GM12878 (cell line): ENCODE measurements at regions not wholly inside any gene's neighbourhood (a gene's known extent, or its start where the extent isn't known, plus 50 kb on each side); places are given as distances from the start of the nearest gene placed in this dataset.

Experiments used
- ATAC-seq: fragments of 200-7000 bp; cut with Tn5 transposase; 3 replicates; pipeline ENCODE4 v1.9.1; 2020; ENCODE audit warnings: mild to moderate bottlenecking, moderate library complexity
- BruUV-seq: library from RNA; stranded (reverse); fragments of 400-500 nt; replicated peaks from 2 replicates; lab custom pipeline; 2021; lab: Mats Ljungman, UMichigan
- CTCF ChIA-PET: fragments of 300-600 bp; sonication (Branson Sonifier 250); formaldehyde crosslinking; extraction: SDS; loops from one replicate; lab custom pipeline; 2021; ENCODE audit warnings: inconsistent platforms; lab: Yijun Ruan, JAX
- POLR2A ChIA-PET: fragments of 350-600 bp; formaldehyde crosslinking; extraction: SDS; loops from one replicate; lab custom pipeline; 2021; ENCODE audit warnings: inconsistent platforms; lab: Charles Lee
- RAD21 ChIA-PET: fragments of 300-600 bp; sonication (Branson Sonifier 250); formaldehyde crosslinking; loops from one replicate; lab custom pipeline; 2023; ENCODE audit warnings: antibody characterized with exemption; ENCODE audit not compliant: unreplicated experiment; lab: Charles Lee
- SMC1A ChIA-PET: fragments of 300-600 bp; sonication (Branson Sonifier 250); formaldehyde crosslinking; loops from one replicate; lab custom pipeline; 2023; ENCODE audit not compliant: unreplicated experiment, uncharacterized antibody; lab: Charles Lee
- DNase-seq: peaks from one replicate; pipeline ENCODE4 v3.0.0-alpha.2; 2011; ENCODE audit warnings: low read depth, low spot score
- FAIRE-seq: peaks from 3 replicates; lab custom pipeline; 2011; peaks lifted over from hg19 to GRCh38; lab: Jason Lieb, UNC
- H2AFZ ChIP-seq: 2 replicates; pipeline ENCODE4 v1.6.0; 2011; ENCODE audit warnings: low read depth, low read length, control low read depth; ENCODE audit not compliant: control insufficient read depth
- H3K27ac ChIP-seq: 2 replicates; pipeline ENCODE4 v1.5.1; 2011; ENCODE audit warnings: control low read depth; ENCODE audit not compliant: control insufficient read depth, insufficient read depth
- H3K27me3 ChIP-seq, 2 experiments: replicated peaks in 1 of 2; 2 replicates each; pipeline versions ENCODE4 v1.6.0 to v1.6.1; 2011; ENCODE audit warnings: low read length in 1 of 2; ENCODE audit not compliant: control insufficient read depth in 2 of 2, insufficient read depth in 2 of 2
- H3K36me3 ChIP-seq, 2 experiments: 2 replicates each; pipeline ENCODE4 v1.5.1; 2011; ENCODE audit warnings: low read length in 1 of 2; ENCODE audit not compliant: control insufficient read depth in 2 of 2, insufficient read depth in 2 of 2
- H3K4me1 ChIP-seq: 2 replicates; pipeline ENCODE4 v1.6.1; 2011; ENCODE audit warnings: mild to moderate bottlenecking, low read length, moderate library complexity, mixed read lengths; ENCODE audit not compliant: control insufficient read depth, insufficient read depth
- H3K4me2 ChIP-seq: 2 replicates; pipeline ENCODE4 v1.6.0; 2011; ENCODE audit warnings: control low read depth; ENCODE audit not compliant: control insufficient read depth, insufficient read depth
- H3K4me3 ChIP-seq: fragments of 200-600 bp; sonication (generic); 2 replicates; pipeline ENCODE4 v1.5.1; 2016
- H3K79me2 ChIP-seq: 2 replicates; pipeline ENCODE4 v1.6.0; 2011; ENCODE audit warnings: low read length; ENCODE audit not compliant: control insufficient read depth, insufficient read depth
- H3K9ac ChIP-seq: 2 replicates; pipeline ENCODE4 v1.8.0; 2011; ENCODE audit warnings: low read length, control low read depth, mixed read lengths; ENCODE audit not compliant: control insufficient read depth, insufficient read depth
- H3K9me3 ChIP-seq: replicated peaks from 3 replicates; pipeline ENCODE4 v1.5.1; 2011; ENCODE audit warnings: mild to moderate bottlenecking, low read length; ENCODE audit not compliant: control insufficient read depth, insufficient read depth
- H4K20me1 ChIP-seq: 2 replicates; pipeline ENCODE4 v1.6.0; 2011; ENCODE audit not compliant: control insufficient read depth, insufficient read depth
- ATF7 ChIP-seq: fragments of 450-650 bp; IDR thresholded peaks from 2 replicates; pipeline ENCODE4 v1.6.1; 2016; ENCODE audit warnings: low read depth, mild to moderate bottlenecking
- CHD2 ChIP-seq: IDR thresholded peaks from 2 replicates; pipeline ENCODE4 v1.6.1; 2011; ENCODE audit warnings: low read depth, low read length, improper control_type of control experiment, borderline replicate concordance
- NR2F1 ChIP-seq: fragments of 450-650 bp; conservative IDR thresholded peaks from 2 replicates; pipeline ENCODE4 v1.6.1; 2017; ENCODE audit warnings: mild to moderate bottlenecking
- RAD21 ChIP-seq: IDR thresholded peaks from 2 replicates; pipeline ENCODE4 v1.6.1; 2011; ENCODE audit warnings: mild to moderate bottlenecking, low read depth, low read length, moderate library complexity; ENCODE audit not compliant: insufficient read depth
- SUZ12 ChIP-seq: fragments of 200-600 bp; sonication (generic); IDR thresholded peaks from one replicate; pipeline ENCODE4 v1.6.1; 2018; ENCODE audit warnings: antibody characterized with exemption, mild to moderate bottlenecking; ENCODE audit not compliant: unreplicated experiment
- TBL1XR1 ChIP-seq: IDR thresholded peaks from 2 replicates; pipeline ENCODE4 v1.6.1; 2012; ENCODE audit warnings: low read depth, low read length, improper control_type of control experiment
- ZBTB40 ChIP-seq: fragments of 450-650 bp; IDR thresholded peaks from 2 replicates; pipeline ENCODE4 v1.6.1; 2016; ENCODE audit warnings: mild to moderate bottlenecking, moderate library complexity, borderline replicate concordance
- ZNF687 ChIP-seq: fragments of 450-650 bp; IDR thresholded peaks from 2 replicates; pipeline ENCODE4 v1.6.1; 2017; ENCODE audit warnings: mild to moderate bottlenecking, moderate library complexity
- WGBS: methylation state at CpG from one replicate; pipeline ENCODE4 v1.1.6; 2016; ENCODE audit warnings: low lambda C conversion rate; ENCODE audit not compliant: insufficient replicate concordance, insufficient coverage; ENCODE audit errors: missing lambda C conversion rate; 5-methylcytosine and 5-hydroxymethylcytosine counted together
- in situ Hi-C: fragments of 300-500 bp; cut with MboI; formaldehyde crosslinking; loops from 9 replicates; pipeline ENCODE4 v1.14.3; 2018; ENCODE audit warnings: mixed read lengths
- intact Hi-C: fragments of 100-400 bp; cut with micrococcal nuclease; formaldehyde crosslinking; loops from one replicate; pipeline ENCODE4 v1.14.2; 2022; ENCODE audit not compliant: unreplicated experiment

DNA sequence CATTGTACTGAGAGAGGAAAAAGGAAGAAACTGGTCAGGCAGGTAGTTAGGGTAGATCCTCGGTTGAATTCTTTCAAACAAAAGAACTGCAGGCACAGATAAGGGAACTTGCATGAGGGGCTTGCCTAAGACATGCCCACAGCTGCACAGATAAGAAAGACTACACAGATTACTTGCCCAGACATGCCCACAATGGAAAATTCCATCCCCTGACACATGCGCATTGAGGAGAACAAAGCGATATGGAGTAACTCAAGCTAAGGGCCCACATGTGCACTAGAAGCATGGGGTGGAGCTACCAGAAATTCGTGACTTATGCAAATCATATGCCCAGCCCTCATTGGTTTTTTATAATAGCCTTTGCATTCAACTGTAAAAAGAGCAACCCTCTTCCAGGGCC lies 181.3 kb upstream of the ZNF521 start:
- ATAC-seq (peak; percentile 36; the same call in 2 of the 3 replicates), FAIRE-seq (no peak), DNase-seq (no peak)
- no TSS peak for BruUV-seq
- Histone ChIP-seq H4K20me1 (no peaks in the 10 kb centered on the region), H3K79me2 (no peaks in the 10 kb centered on the region), H3K36me3 (no peaks in the 10 kb centered on the region), H3K9ac (no peak overlapping the region), H3K9me3 (peaks cover 2% of the 10 kb centered on the region; the same call in 1 of the 3 replicates), H3K27me3 (no peaks in the 10 kb centered on the region), H3K4me1 (no peaks in the 10 kb centered on the region), H3K27ac (no peak overlapping the region), H3K4me2 (no peak overlapping the region), H3K4me3 (no peak overlapping the region), H2AFZ (no peak overlapping the region)
- POLR2A ChIA-PET: no interaction called here
- TF ChIP-seq NR2F1: no peak
- peak; percentile 28; the same call in 1 of the 2 replicates for TF ChIP-seq ZNF687
- RAD21 ChIA-PET: no interaction called here
- in situ Hi-C loops (no loop called here), intact Hi-C loops (no loop called here)
- 34% methylated on average over 4 of the region's 4 CpGs for WGBS
- SMC1A ChIA-PET: no interaction called here
- CTCF ChIA-PET: no interaction called here

- DNase-seq (no peak), ATAC-seq (no peak), FAIRE-seq (no peak)
- CTCF ChIA-PET: no interaction called here
- BruUV-seq: no TSS peak
- Histone ChIP-seq H3K27me3 (no peaks in the 10 kb centered on the region), H3K79me2 (no peaks in the 10 kb centered on the region), H3K4me1 (no peaks in the 10 kb centered on the region), H4K20me1 (no peaks in the 10 kb centered on the region), H3K36me3 (no peaks in the 10 kb centered on the region), H3K9ac (no peak overlapping the region), H3K4me2 (no peak overlapping the region), H3K4me3 (no peak overlapping the region), H2AFZ (no peak overlapping the region), H3K9me3 (peaks cover 2% of the 10 kb centered on the region; the same call in 1 of the 3 replicates)
- POLR2A ChIA-PET: no interaction called here
- WGBS: 12% methylated on average over 3 of the region's 3 CpGs
- in situ Hi-C loops: no loop called here
- RAD21 ChIA-PET: no interaction called here
- TF ChIP-seq ATF7 (no peak), CHD2 (no peak), SUZ12 (no peak), TBL1XR1 (no peak), RAD21 (no peak), ZBTB40 (no peak)
- TF ChIP-seq, all 136 proteins: peak for 0
- SMC1A ChIA-PET: no interaction called here
- H3K27ac ChIP-seq: no peak overlapping the region
- intact Hi-C loops: no loop called here
Measured at GRCh38 chr18:25531207-25531606, 179.2 kb upstream of the ZNF521 start.
